Smooth muscle cell (in vitro differentiated cells): ENCODE measurements at regions not wholly inside any gene's neighbourhood (a gene's known extent, or its start where the extent isn't known, plus 50 kb on each side); places are given as distances from the start of the nearest gene placed in this dataset.

Experiments
- DNase-seq: peaks from one replicate; lab custom pipeline; 2025; ENCODE audit not compliant: unreplicated experiment; lab: John Stamatoyannopoulos, UW
- H2AFZ ChIP-seq: fragments of 200-600 bp; sonication (generic); 2 replicates; pipeline ENCODE4 v1.6.0; 2016; ENCODE audit warnings: antibody characterized with exemption, low read depth, mild to moderate bottlenecking
- H3F3A ChIP-seq: fragments of 200-600 bp; sonication (generic); 2 replicates; pipeline ENCODE4 v1.6.0; 2017; ENCODE audit warnings: antibody characterized with exemption, low read depth
- H3K27ac ChIP-seq: fragments of 200-600 bp; sonication (generic); 2 replicates; pipeline ENCODE4 v1.5.1; 2016; ENCODE audit warnings: low read depth, mild to moderate bottlenecking
- H3K27me3 ChIP-seq: fragments of 200-600 bp; sonication (generic); 2 replicates; pipeline ENCODE4 v1.6.1; 2016; ENCODE audit warnings: low read depth, mild to moderate bottlenecking
- H3K36me3 ChIP-seq: fragments of 200-600 bp; sonication (generic); 2 replicates; pipeline ENCODE4 v1.5.1; 2016; ENCODE audit warnings: low read depth
- H3K4me1 ChIP-seq: fragments of 200-600 bp; sonication (generic); 2 replicates; pipeline ENCODE4 v1.5.1; 2016; ENCODE audit warnings: low read depth
- H3K4me2 ChIP-seq: fragments of 200-600 bp; sonication (generic); 2 replicates; pipeline ENCODE4 v1.6.0; 2016; ENCODE audit warnings: mild to moderate bottlenecking
- H3K4me3 ChIP-seq: fragments of 200-600 bp; sonication (generic); 2 replicates; pipeline ENCODE4 v1.5.1; 2016; ENCODE audit warnings: mild to moderate bottlenecking
- H3K79me2 ChIP-seq: fragments of 200-600 bp; sonication (generic); 2 replicates; pipeline ENCODE4 v1.6.0; 2016; ENCODE audit warnings: low read depth, mild to moderate bottlenecking
- H3K9ac ChIP-seq: fragments of 200-600 bp; sonication (generic); 2 replicates; pipeline ENCODE4 v1.6.0; 2016; ENCODE audit warnings: low read depth
- H3K9me3 ChIP-seq: fragments of 200-600 bp; sonication (generic); replicated peaks from 2 replicates; pipeline ENCODE4 v1.5.1; 2016; ENCODE audit warnings: low read depth
- H4K20me1 ChIP-seq: fragments of 200-600 bp; sonication (generic); 2 replicates; pipeline ENCODE4 v1.6.0; 2016; ENCODE audit warnings: low read depth
- CTCF ChIP-seq: fragments of 200-600 bp; sonication (generic); IDR thresholded peaks from 2 replicates; pipeline ENCODE4 v1.5.1; 2017; ENCODE audit warnings: borderline replicate concordance, mild to moderate bottlenecking, antibody characterized with exemption; ENCODE audit not compliant: insufficient read depth, poor library complexity, severe bottlenecking
- WGBS: methylation state at CpG from one replicate; pipeline ENCODE4 v1.1.7; 2016; ENCODE audit warnings: low lambda C conversion rate; 5-methylcytosine and 5-hydroxymethylcytosine counted together

- no peak overlapping the region for H2AFZ ChIP-seq
Observed at GRCh38 chr5:3929799-3930198, 334.2 kb downstream of the IRX1 start.

GRCh38 chr5:3931976-3932375 is 336.3 kb downstream of the IRX1 start:
- Histone ChIP-seq H4K20me1 (no peaks in the 10 kb centered on the region), H3K27ac (no peak overlapping the region), H3K36me3 (no peaks in the 10 kb centered on the region), H2AFZ (no peak overlapping the region), H3K4me2 (no peak overlapping the region), H3K79me2 (no peaks in the 10 kb centered on the region), H3K4me1 (no peaks in the 10 kb centered on the region), H3K27me3 (no peaks in the 10 kb centered on the region), H3K4me3 (no peak overlapping the region), H3F3A (no peaks in the 10 kb centered on the region), H3K9me3 (no peaks in the 10 kb centered on the region), H3K9ac (no peak overlapping the region)
- 90% methylated on average over 17 of the region's 17 CpGs for WGBS
- no peak for DNase-seq
- TF ChIP-seq CTCF: no peak

More at GRCh38 chr5:3929799-3930198, 334.2 kb downstream of the IRX1 start:
- H3K27me3 ChIP-seq: no peaks in the 10 kb centered on the region
- no peaks in the 10 kb centered on the region for H3K9me3 ChIP-seq
- H3K27ac ChIP-seq: no peak overlapping the region
- H4K20me1 ChIP-seq: no peaks in the 10 kb centered on the region
- DNase-seq: no peak
- no peaks in the 10 kb centered on the region for H3K36me3 ChIP-seq
- no peak for TF ChIP-seq CTCF
- no peaks in the 10 kb centered on the region for H3K79me2 ChIP-seq
- H3F3A ChIP-seq: no peaks in the 10 kb centered on the region
- H3K4me1 ChIP-seq: no peaks in the 10 kb centered on the region
- WGBS: 94% methylated on average over 6 of the region's 6 CpGs
- H3K4me2 ChIP-seq: no peak overlapping the region
- H3K9ac ChIP-seq: no peak overlapping the region
- no peak overlapping the region for H3K4me3 ChIP-seq

- DNase-seq: no peak
- no peak for TF ChIP-seq CTCF
- Histone ChIP-seq H3K36me3 (no peaks in the 10 kb centered on the region), H4K20me1 (no peaks in the 10 kb centered on the region), H2AFZ (no peak overlapping the region), H3K4me2 (no peak overlapping the region), H3K4me3 (no peak overlapping the region), H3F3A (no peaks in the 10 kb centered on the region), H3K79me2 (no peaks in the 10 kb centered on the region), H3K9ac (no peak overlapping the region), H3K27ac (no peak overlapping the region), H3K27me3 (no peaks in the 10 kb centered on the region), H3K9me3 (no peaks in the 10 kb centered on the region), H3K4me1 (no peaks in the 10 kb centered on the region)
- 88% methylated on average over 4 of the region's 4 CpGs for WGBS
Observed at GRCh38 chr5:3933536-3933935, 337.9 kb downstream of the IRX1 start.

- no peak overlapping the region for H3K9ac ChIP-seq
- TF ChIP-seq CTCF: no peak
- no peak for DNase-seq
- H3K4me2 ChIP-seq: no peak overlapping the region
- no peaks in the 10 kb centered on the region for H3K27me3 ChIP-seq
- H2AFZ ChIP-seq: no peak overlapping the region
- no peak overlapping the region for H3K4me3 ChIP-seq
- no peaks in the 10 kb centered on the region for H3K4me1 ChIP-seq
- 90% methylated on average over 2 of the region's 2 CpGs for WGBS
- H3K9me3 ChIP-seq: no peaks in the 10 kb centered on the region
- H3F3A ChIP-seq: no peaks in the 10 kb centered on the region
- H3K27ac ChIP-seq: no peak overlapping the region
- H3K79me2 ChIP-seq: no peaks in the 10 kb centered on the region
- H3K36me3 ChIP-seq: no peaks in the 10 kb centered on the region
- H4K20me1 ChIP-seq: no peaks in the 10 kb centered on the region
Observed at GRCh38 chr5:3933966-3934365, 338.3 kb downstream of the IRX1 start.
